GM10266 (cell line): ENCODE measurements at regions not wholly inside any gene's neighbourhood (a gene's known extent, or its start where the extent isn't known, plus 50 kb on each side); places are given as distances from the start of the nearest gene placed in this dataset.

Source experiments
- DNase-seq: peaks from one replicate; pipeline ENCODE4 v3.0.0; 2012; ENCODE audit errors: extremely low spot score
- CTCF ChIP-seq: IDR thresholded peaks from 2 replicates; pipeline ENCODE4 v1.5.1; 2012; ENCODE audit warnings: mild to moderate bottlenecking, low read depth; ENCODE audit not compliant: control insufficient read depth, insufficient read depth; ENCODE audit errors: missing control alignments

GRCh38 chr14:97264516-97265230, 467.5 kb downstream of the VRK1 start:
- no peak for DNase-seq
- no peak for TF ChIP-seq CTCF

- no peak for TF ChIP-seq CTCF
Measured at GRCh38 chr14:97266653-97267052, 469.5 kb downstream of the VRK1 start.

GRCh38 chr14:97267509-97267908, 470.3 kb downstream of the VRK1 start:
- no peak for TF ChIP-seq CTCF
- DNase-seq, result no peak

More at GRCh38 chr14:97266653-97267052, 469.5 kb downstream of the VRK1 start:
- no peak for DNase-seq

- DNase-seq, result no peak
- no peak for TF ChIP-seq CTCF
Measured at GRCh38 chr14:97268097-97268496, 470.9 kb downstream of the VRK1 start.

DNA sequence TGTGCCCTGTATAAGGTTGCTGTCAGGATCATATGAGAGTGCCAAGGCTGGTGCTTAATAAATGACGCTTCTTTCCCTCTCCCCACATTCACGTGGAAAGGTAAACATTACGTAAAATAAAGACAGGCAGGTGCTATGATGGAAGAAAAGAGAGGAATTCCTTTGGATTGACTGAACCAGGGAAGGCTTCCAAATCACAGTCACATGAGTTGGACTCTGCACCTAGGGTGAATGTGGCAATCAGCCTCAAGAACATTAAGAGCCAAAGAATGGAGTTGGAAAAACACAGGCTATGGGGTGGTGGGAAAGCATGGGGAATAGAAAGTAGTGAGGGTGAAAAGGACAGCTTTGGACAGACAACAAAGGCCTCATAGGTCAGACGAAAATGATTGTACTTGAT, 473.1 kb downstream of the VRK1 start:
- no peak for TF ChIP-seq CTCF
- DNase-seq, result no peak

DNA sequence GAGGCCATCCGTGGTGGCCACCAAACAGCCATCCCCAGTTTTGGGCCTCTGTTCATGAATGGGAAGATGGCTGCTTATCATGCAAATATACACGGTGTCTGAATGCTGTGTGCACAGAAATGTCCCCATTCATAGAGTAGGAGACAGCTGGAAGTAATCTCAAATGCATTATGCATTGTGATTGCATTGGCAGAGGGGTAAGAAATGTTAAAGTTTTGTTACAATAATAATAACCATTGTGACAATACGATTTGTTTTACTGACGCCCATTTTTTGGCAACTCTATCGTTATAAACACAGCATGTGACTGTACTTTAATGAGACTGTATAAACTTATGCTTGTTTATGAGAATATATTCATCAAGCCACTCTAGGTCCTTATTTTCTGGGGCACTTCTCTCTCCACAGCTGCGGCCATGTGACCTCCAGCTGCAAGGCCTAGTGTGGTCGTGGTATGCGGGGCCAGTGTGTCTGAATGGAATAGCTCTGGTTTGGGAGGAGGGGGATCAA, 474.3 kb downstream of the VRK1 start:
- DNase-seq, result no peak
- TF ChIP-seq CTCF, result no peak

DNA sequence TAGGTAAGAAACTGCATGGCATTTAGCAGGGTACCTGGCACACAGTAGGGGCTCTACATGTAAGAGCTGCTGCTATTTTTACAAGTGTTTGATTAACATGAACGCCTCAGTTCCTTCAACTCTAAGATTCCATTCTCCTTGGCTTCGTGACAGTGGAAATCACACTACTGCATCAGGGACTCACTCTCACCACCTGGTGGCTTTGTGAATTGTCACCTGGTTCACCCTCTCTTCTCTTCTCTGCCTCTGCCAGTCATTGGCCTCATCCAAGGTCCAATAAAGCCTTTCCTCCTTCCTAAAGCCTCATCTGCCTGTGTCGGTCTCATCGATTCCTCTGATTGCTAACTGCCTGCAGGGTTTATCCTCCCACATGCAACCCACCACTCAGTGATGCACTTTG, 476.4 kb downstream of the VRK1 start:
- TF ChIP-seq CTCF, result no peak

More for the DNA sequence above, 476.4 kb downstream of the VRK1 start:
- DNase-seq, result no peak
